Kidney capillary endothelial cell (primary cell): ENCODE measurements at regions not wholly inside any gene's neighbourhood (a gene's known extent, or its start where the extent isn't known, plus 50 kb on each side); places are given as distances from the start of the nearest gene placed in this dataset.

Source experiments
- DNase-seq: peaks from one replicate; pipeline ENCODE4 v3.0.0-alpha.2; 2018; ENCODE audit warnings: low spot score

DNA sequence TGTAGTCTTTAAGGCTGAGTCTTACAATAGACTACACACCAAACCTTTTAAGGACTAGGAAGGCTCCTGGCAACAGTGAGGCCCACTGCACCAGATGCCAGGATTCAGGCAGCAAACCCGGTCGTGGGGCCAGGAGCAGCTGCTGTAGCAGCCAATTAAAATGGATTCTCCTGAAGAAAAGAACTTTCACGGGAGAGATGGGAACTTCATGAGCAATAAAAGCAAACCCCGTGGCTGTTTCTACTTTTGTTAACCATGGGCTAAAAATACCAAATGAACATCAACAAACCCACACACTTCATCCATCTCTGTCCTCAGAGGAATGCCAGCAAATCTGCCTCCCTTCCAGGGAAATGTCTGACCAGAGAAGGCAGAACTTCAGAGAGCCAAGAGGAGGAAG is 101.4 kb downstream of the BTC start:
- DNase-seq, result no peak
